Right lobe of liver (tissue), 6 donors: ENCODE measurements at regions not wholly inside any gene's neighbourhood (a gene's known extent, or its start where the extent isn't known, plus 50 kb on each side); places are given as distances from the start of the nearest gene placed in this dataset.
"Not testable (repeated sequence)": the region's sequence is repeated elsewhere in the genome, so short reads cannot be mapped to it uniquely, and the experiment has no call there.

Source experiments
- ATAC-seq, 4 donors: fragments of 200-7000 bp; cut with Tn5 transposase; one replicate each; pipeline ENCODE4 v1.9.1; 2020; ENCODE audit warnings: mild to moderate bottlenecking in 4 of 4, moderate library complexity in 4 of 4
- DNase-seq, 3 donors: peaks; one replicate each; pipeline ENCODE4 v3.0.0-alpha.2; 2020
- H3K27ac ChIP-seq, 3 donors: fragments of 200-600 bp; one replicate each; pipeline ENCODE4 v1.8.0; 2022
- H3K27me3 ChIP-seq, 2 donors: fragments of 200-600 bp; one replicate each; pipeline ENCODE4 v1.8.0; 2022
- H3K36me3 ChIP-seq, 4 donors: fragments of 200-600 bp; sonication (generic) in 1 of 4; one replicate each; pipeline versions ENCODE4 v1.5.1 to v1.8.0; 2017 to 2022; ENCODE audit warnings: control low read depth in 1 of 4
- H3K4me1 ChIP-seq, 4 donors: fragments of 200-600 bp; sonication (generic) in 1 of 4; one replicate each; pipeline versions ENCODE4 v1.5.1 to v1.8.0; 2017 to 2022; ENCODE audit warnings: control low read depth in 1 of 4
- H3K4me3 ChIP-seq, 3 donors: fragments of 200-600 bp; one replicate each; pipeline ENCODE4 v1.8.0; 2022
- H3K9me3 ChIP-seq, 4 donors: fragments of 200-600 bp; sonication (generic) in 1 of 4; one replicate each; pipeline versions ENCODE4 v1.5.1 to v1.8.0; 2017 to 2022; ENCODE audit warnings: control low read depth in 1 of 4
- CTCF ChIP-seq, 4 donors: fragments of 200-600 bp in 3 of 4; fragments of 450-650 bp in 1 of 4; IDR thresholded peaks; one replicate each; pipeline versions ENCODE4 v1.5.1 to v1.8.0; 2016 to 2022; ENCODE audit warnings: antibody characterized with exemption in 4 of 4, mild to moderate bottlenecking in 2 of 4
- POLR2A ChIP-seq: fragments of 450-650 bp; IDR thresholded peaks from one replicate; pipeline ENCODE4 v1.6.1; 2017; ENCODE audit warnings: antibody characterized with exemption, mild to moderate bottlenecking
- WGBS: methylation state at CpG from one replicate; pipeline ENCODE4 v1.1.6; 2018; ENCODE audit warnings: low coverage, low lambda C conversion rate; ENCODE audit not compliant: insufficient coverage; ENCODE audit errors: missing lambda C conversion rate; 5-methylcytosine and 5-hydroxymethylcytosine counted together
- intact Hi-C, 2 donors: fragments of 100-400 bp; cut with DNase I; formaldehyde crosslinking; loops; one replicate each; pipeline versions ENCODE4 v1.11.2 to v1.14.1; 2022
- donor health status: DM: no; HTN: yes; CAD: no.
- donor health status: DM: no; HTN: no; CAD: no.
- donor health status: DM: no; HTN: no; CAD: no.
- donor health status: DM: no; HTN: yes; CAD: no.
- donor health status: DM: no; HTN: yes; CAD: no.

GRCh38 chr4:115453416-115453815 lies 340.0 kb upstream of the NDST4 start:
- Histone ChIP-seq H3K4me3 (no peak overlapping the region), H3K27ac (no peak overlapping the region), H3K4me1 (no peaks in the 10 kb centered on the region), H3K36me3 (no peaks in the 10 kb centered on the region), H3K9me3 (no peaks in the 10 kb centered on the region), H3K27me3 (no peaks in the 10 kb centered on the region)
- DNase-seq, result no peak
- WGBS, result 19% methylated on average over 1 of the region's 1 CpG
- intact Hi-C loops, result no loop called here
- no peak for TF ChIP-seq POLR2A
- TF ChIP-seq CTCF (IDR thresholded peaks at IDR 0.05), result no peak
- ATAC-seq, result no peak

GRCh38 chr4:115452229-115452628 lies 338.8 kb upstream of the NDST4 start:
- H3K36me3 ChIP-seq, DNase-seq, H3K27ac ChIP-seq, H3K9me3 ChIP-seq, H3K27me3 ChIP-seq, intact Hi-C loops, ATAC-seq, H3K4me1 ChIP-seq, H3K4me3 ChIP-seq: not testable (repeated sequence)
- WGBS, result no CpG with 5 or more reads among the region's 2 CpGs

- Histone ChIP-seq H3K4me3 (no peak overlapping the region), H3K27me3 (no peaks in the 10 kb centered on the region), H3K27ac (no peak overlapping the region), H3K9me3 (no peaks in the 10 kb centered on the region), H3K4me1 (no peaks in the 10 kb centered on the region), H3K36me3 (no peaks in the 10 kb centered on the region)
- 45% methylated on average over 3 of the region's 3 CpGs for WGBS
- DNase-seq, result no peak
- no peak for ATAC-seq
- TF ChIP-seq CTCF (IDR thresholded peaks at IDR 0.05), result no peak
- no peak for TF ChIP-seq POLR2A
- intact Hi-C loops, result no loop called here
These were observed 324.3 kb upstream of the NDST4 start for GRCh38 chr4:115437739-115438138.

- no peak overlapping the region for H3K4me3 ChIP-seq
- H3K4me1 ChIP-seq, result no peaks in the 10 kb centered on the region
- DNase-seq (no peak), ATAC-seq (no peak)
- no peaks in the 10 kb centered on the region for H3K9me3 ChIP-seq
- no peaks in the 10 kb centered on the region for H3K36me3 ChIP-seq
- intact Hi-C loops, result no loop called here
- no peaks in the 10 kb centered on the region for H3K27me3 ChIP-seq
- H3K27ac ChIP-seq, result no peak overlapping the region
- 83% methylated on average over 1 of the region's 1 CpG for WGBS
- TF ChIP-seq POLR2A (no peak), CTCF (IDR thresholded peaks at IDR 0.05) (no peak)
These were observed 320.1 kb upstream of the NDST4 start for GRCh38 chr4:115433491-115433890.

GRCh38 chr4:115430024-115430423 lies 316.6 kb upstream of the NDST4 start:
- DNase-seq, result no peak
- ATAC-seq, result no peak
- intact Hi-C loops, result no loop called here
- no peaks in the 10 kb centered on the region for H3K4me1 ChIP-seq
- WGBS, result 35% methylated on average over 3 of the region's 3 CpGs
- H3K9me3 ChIP-seq, result no peaks in the 10 kb centered on the region
- TF ChIP-seq POLR2A, result no peak
- H3K27me3 ChIP-seq, result no peaks in the 10 kb centered on the region
- no peaks in the 10 kb centered on the region for H3K36me3 ChIP-seq
- H3K4me3 ChIP-seq, result no peak overlapping the region
- H3K27ac ChIP-seq, result no peak overlapping the region

GRCh38 chr4:115428455-115428854 lies 315.0 kb upstream of the NDST4 start:
- no peaks in the 10 kb centered on the region for H3K27me3 ChIP-seq
- 27% methylated on average over 1 of the region's 1 CpG for WGBS
- H3K4me3 ChIP-seq, result no peak overlapping the region
- no peak overlapping the region for H3K27ac ChIP-seq
- ATAC-seq, result no peak
- DNase-seq, result no peak
- no peaks in the 10 kb centered on the region for H3K4me1 ChIP-seq
- intact Hi-C loops, result no loop called here
- TF ChIP-seq CTCF (IDR thresholded peaks at IDR 0.05) (no peak), POLR2A (no peak)
- H3K36me3 ChIP-seq, result no peaks in the 10 kb centered on the region
- no peaks in the 10 kb centered on the region for H3K9me3 ChIP-seq
